ENCODE measurements at regions not wholly inside any gene's neighbourhood (a gene's known extent, or its start where the extent isn't known, plus 50 kb on each side); places are given as distances from the start of the nearest gene placed in this dataset.
A peak's percentile ranks its signal among the peaks of the same experiment; 100 is the strongest.

GRCh38 chr10:23614483-23614882 lies 175.6 kb downstream of the OTUD1 start:
- H3K4me1 ChIP-seq = no peaks in the 10 kb centered on the region
- DNase-seq (no peak), ATAC-seq (no peak)
- no peak overlapping the region for H3K4me3 ChIP-seq
- intact Hi-C loops (cut with DNase I) = no loop called here
- TF ChIP-seq CTCF (IDR thresholded peaks at IDR 0.05) = no peak
- no peak overlapping the region for H3K27ac ChIP-seq
- no peaks in the 10 kb centered on the region for H3K27me3 ChIP-seq (ENCODE audit: low read depth)
- H3K9me3 ChIP-seq = no peaks in the 10 kb centered on the region
- H3K36me3 ChIP-seq = no peaks in the 10 kb centered on the region

- Histone ChIP-seq H3K36me3 (no peaks in the 10 kb centered on the region), H3K27ac (no peak overlapping the region), H3K27me3 (ENCODE audit: low read depth) (no peaks in the 10 kb centered on the region), H3K9me3 (peaks cover 13% of the 10 kb centered on the region), H3K4me1 (no peaks in the 10 kb centered on the region), H3K4me3 (no peak overlapping the region)
- TF ChIP-seq CTCF (IDR thresholded peaks at IDR 0.05) = no peak
- DNase-seq (no peak), ATAC-seq (no peak)
- intact Hi-C loops (cut with DNase I) = no loop called here
Measured at GRCh38 chr10:23630376-23630775, 191.5 kb downstream of the OTUD1 start.

GRCh38 chr10:23630885-23631284 lies 192.0 kb downstream of the OTUD1 start:
- Histone ChIP-seq H3K9me3 (peaks cover 13% of the 10 kb centered on the region), H3K27ac (no peak overlapping the region), H3K36me3 (no peaks in the 10 kb centered on the region), H3K4me1 (no peaks in the 10 kb centered on the region), H3K4me3 (no peak overlapping the region), H3K27me3 (ENCODE audit: low read depth) (no peaks in the 10 kb centered on the region)
- intact Hi-C loops (cut with DNase I) = no loop called here
- DNase-seq = no peak
- TF ChIP-seq CTCF (IDR thresholded peaks at IDR 0.05) = no peak
- ATAC-seq = no peak

- no peaks in the 10 kb centered on the region for H3K9me3 ChIP-seq
- intact Hi-C loops (cut with DNase I) = no loop called here
- H3K27me3 ChIP-seq (ENCODE audit: low read depth) = no peaks in the 10 kb centered on the region
- H3K36me3 ChIP-seq = no peaks in the 10 kb centered on the region
- ATAC-seq = peak; percentile 85 to 93
- DNase-seq = peak; percentile 47
- TF ChIP-seq CTCF (IDR thresholded peaks at IDR 0.05) = no peak
- no peaks in the 10 kb centered on the region for H3K4me1 ChIP-seq
- H3K4me3 ChIP-seq = no peak overlapping the region
- H3K27ac ChIP-seq = no peak overlapping the region
Measured at GRCh38 chr10:23643111-23643780, 204.4 kb downstream of the OTUD1 start.

- ATAC-seq (no peak), DNase-seq (no peak)
- intact Hi-C loops (cut with DNase I) = no loop called here
- Histone ChIP-seq H3K9me3 (no peaks in the 10 kb centered on the region), H3K4me3 (no peak overlapping the region), H3K27ac (no peak overlapping the region), H3K4me1 (no peaks in the 10 kb centered on the region), H3K27me3 (ENCODE audit: low read depth) (no peaks in the 10 kb centered on the region), H3K36me3 (no peaks in the 10 kb centered on the region)
- no peak for TF ChIP-seq CTCF (IDR thresholded peaks at IDR 0.05)
Measured at GRCh38 chr10:23648618-23649017, 209.7 kb downstream of the OTUD1 start.

Measured in lower lobe of right lung (tissue), 2 donors.